D721Med (cell line): ENCODE measurements at regions not wholly inside any gene's neighbourhood (a gene's known extent, or its start where the extent isn't known, plus 50 kb on each side); places are given as distances from the start of the nearest gene placed in this dataset.

Experiments used
- DNase-seq: peaks from one replicate; pipeline ENCODE4 v3.0.0; 2011; ENCODE audit warnings: low spot score; ENCODE audit not compliant: insufficient read length
- FAIRE-seq: peaks from 2 replicates; lab custom pipeline; 2011; peaks lifted over from hg19 to GRCh38; lab: Jason Lieb, UNC
- TF ChIP-seq, protein P1 (sequence below): IDR thresholded peaks from 2 replicates; pipeline ENCODE4 v1.5.1; 2012; ENCODE audit warnings: mild to moderate bottlenecking, control low read depth; ENCODE audit not compliant: insufficient read depth; ENCODE audit errors: missing control alignments

DNA sequence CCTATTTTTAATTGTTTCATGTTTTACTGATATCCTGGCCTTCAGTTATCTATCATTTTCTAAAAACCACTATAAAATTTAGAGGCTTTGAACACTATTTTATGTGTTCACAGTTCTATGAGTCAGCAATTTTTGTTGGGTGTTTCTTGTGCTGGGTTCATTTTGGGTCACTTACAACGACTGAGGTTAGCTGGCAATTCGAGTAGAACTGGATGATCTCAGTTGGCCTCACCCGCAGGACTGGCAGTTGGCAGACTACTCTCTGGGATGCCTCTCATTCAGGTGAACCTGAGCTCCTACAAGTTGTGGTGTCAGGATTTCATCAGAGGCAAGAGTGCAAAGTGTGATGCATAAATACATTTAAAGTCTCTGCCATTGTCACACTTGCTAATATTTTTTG lies 151.0 kb upstream of the PAPPA start:
- FAIRE-seq: no peak
- TF ChIP-seq, protein P1, sequence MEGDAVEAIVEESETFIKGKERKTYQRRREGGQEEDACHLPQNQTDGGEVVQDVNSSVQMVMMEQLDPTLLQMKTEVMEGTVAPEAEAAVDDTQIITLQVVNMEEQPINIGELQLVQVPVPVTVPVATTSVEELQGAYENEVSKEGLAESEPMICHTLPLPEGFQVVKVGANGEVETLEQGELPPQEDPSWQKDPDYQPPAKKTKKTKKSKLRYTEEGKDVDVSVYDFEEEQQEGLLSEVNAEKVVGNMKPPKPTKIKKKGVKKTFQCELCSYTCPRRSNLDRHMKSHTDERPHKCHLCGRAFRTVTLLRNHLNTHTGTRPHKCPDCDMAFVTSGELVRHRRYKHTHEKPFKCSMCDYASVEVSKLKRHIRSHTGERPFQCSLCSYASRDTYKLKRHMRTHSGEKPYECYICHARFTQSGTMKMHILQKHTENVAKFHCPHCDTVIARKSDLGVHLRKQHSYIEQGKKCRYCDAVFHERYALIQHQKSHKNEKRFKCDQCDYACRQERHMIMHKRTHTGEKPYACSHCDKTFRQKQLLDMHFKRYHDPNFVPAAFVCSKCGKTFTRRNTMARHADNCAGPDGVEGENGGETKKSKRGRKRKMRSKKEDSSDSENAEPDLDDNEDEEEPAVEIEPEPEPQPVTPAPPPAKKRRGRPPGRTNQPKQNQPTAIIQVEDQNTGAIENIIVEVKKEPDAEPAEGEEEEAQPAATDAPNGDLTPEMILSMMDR: no peak
- DNase-seq: no peak

DNA sequence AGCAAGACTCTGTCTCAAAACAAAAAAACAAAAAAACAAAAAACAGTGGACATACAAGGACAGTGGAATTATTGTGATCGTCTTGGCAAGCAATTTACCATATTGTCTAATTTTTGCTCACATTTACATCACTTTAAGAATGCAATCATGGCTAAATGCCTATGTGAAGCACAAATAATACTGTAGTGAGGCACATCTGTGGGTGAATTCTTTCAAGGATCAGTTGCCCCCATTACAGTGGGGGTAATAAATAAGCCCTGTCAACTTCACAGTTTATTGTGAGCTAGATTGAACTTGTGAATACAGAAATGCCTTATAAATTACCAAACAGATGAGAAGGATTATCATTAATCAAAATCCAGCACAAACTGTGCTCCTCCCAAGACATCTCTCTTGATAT lies 150.2 kb upstream of the PAPPA start:
- TF ChIP-seq, protein P1: no peak
- FAIRE-seq: no peak
- DNase-seq: no peak

DNA sequence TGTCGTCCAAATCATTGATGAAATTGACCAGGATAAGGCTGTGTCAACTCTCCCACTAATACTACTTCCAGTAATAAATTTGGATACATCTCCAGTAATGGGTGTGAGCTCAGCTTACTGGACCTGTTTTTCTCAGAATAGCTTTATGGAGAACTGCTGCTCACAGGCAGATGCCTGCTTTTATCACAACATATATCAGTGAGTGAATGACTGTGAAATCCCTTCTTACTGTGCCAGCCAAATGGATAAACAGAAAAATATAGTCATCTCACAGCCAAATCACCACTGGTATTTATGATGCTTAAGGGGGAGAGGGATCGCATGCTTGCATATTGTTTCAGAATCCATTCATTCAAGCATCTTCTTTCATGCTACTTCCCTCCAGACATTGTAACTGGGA lies 148.4 kb upstream of the PAPPA start:
- no peak for FAIRE-seq
- DNase-seq: no peak
- TF ChIP-seq, protein P1: no peak

DNA sequence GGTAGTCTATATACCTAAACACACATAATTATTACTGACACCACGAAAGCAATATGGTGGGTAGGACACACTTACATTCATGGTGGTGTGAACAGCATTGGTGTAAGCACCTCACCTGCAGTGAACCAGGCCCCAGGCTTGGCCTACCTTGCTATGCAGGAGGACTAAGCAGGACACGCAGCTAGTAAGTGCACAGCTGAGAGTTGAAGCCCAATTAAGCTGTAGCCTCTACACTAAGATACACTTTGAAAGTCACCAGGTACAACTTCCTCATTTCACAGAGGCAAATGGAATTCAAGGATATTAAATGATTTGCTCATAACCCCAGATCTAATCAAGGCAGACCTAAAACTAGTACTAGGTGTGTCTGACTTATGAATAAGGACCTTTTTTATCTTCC lies 145.8 kb upstream of the PAPPA start:
- DNase-seq (no peak), FAIRE-seq (no peak)
- TF ChIP-seq, protein P1: no peak

DNA sequence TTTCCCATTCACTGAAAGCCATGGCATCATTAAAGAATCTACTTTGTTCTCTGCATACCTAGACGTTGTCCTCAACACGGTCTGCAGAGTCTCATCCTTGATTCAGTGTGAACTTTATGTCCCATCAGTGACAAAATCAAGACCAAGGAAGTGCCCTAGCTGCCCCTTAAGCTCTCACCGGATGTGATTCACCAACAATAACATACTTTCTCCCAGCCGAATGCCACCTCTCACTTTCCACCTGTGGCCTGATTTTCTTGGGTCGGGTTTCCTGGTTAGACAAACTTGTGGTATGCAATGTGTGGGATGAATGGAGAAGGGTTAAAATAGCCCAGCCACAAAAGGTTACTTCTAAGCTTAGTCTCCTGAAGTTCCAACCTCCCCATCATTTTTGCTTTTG lies 145.3 kb upstream of the PAPPA start:
- DNase-seq: no peak
- TF ChIP-seq, protein P1: no peak
- FAIRE-seq: no peak

DNA sequence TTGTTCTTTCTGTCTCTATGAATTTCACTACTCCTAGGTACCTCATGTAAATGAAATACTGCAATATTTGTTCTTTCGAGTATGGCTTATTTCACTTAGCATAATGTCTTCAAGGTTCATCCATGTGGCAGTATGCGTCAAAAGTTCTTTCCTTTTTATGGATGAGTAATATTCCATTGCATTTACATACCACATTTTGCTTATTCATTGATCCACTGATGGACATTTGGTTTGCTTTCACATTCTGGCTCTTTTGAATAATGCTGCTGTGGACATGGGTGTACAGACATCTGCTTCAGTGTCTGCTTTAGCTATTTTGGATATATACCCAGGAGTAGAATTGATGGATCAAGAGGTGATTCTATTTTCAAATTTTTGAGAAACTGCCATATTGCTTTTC lies 144.2 kb upstream of the PAPPA start:
- no peak for FAIRE-seq
- DNase-seq: no peak
- TF ChIP-seq, protein P1: no peak

DNA sequence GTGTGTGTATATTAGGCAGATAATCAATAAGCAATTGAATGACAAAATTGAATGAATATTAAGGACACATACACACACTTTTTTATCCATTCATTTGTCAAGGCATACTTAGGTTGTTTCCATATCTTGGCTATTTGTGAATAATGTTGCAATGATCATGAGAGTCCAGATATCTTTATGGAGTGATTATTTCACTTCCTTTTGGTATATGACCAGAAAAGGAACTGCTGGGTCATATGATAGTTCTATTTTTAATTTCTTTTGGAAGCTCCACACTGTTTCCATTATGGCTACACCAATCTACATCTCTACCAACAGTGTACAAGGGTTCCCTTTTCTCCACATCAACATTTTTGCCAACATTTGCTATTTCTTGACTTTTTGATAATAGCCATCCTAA lies 137.7 kb upstream of the PAPPA start:
- FAIRE-seq: no peak
- TF ChIP-seq, protein P1: no peak

More for the DNA sequence above, 137.7 kb upstream of the PAPPA start:
- no peak for DNase-seq
